LNCAP (cell line): ENCODE measurements at regions not wholly inside any gene's neighbourhood (a gene's known extent, or its start where the extent isn't known, plus 50 kb on each side); places are given as distances from the start of the nearest gene placed in this dataset.

Experiments
- CTCF ChIP-seq: fragments of 450-650 bp; IDR thresholded peaks from 2 replicates; pipeline ENCODE4 v1.5.1; 2017; ENCODE audit warnings: mild to moderate bottlenecking

GRCh38 chr9:106500171-106500570, 362.8 kb upstream of the ZNF462 start:
- TF ChIP-seq CTCF, result no peak

GRCh38 chr9:106502930-106503329, 360.0 kb upstream of the ZNF462 start:
- TF ChIP-seq CTCF, result no peak

- TF ChIP-seq CTCF, result no peak
Observed at GRCh38 chr9:106503759-106504158, 359.2 kb upstream of the ZNF462 start.

- no peak for TF ChIP-seq CTCF
Observed at GRCh38 chr9:106526716-106527204, 336.2 kb upstream of the ZNF462 start.

- TF ChIP-seq CTCF, result no peak
Observed at GRCh38 chr9:106528158-106528557, 334.8 kb upstream of the ZNF462 start.

GRCh38 chr9:106529616-106530015, 333.4 kb upstream of the ZNF462 start:
- TF ChIP-seq CTCF, result no peak

GRCh38 chr9:106531491-106531890, 331.5 kb upstream of the ZNF462 start:
- TF ChIP-seq CTCF, result no peak

- TF ChIP-seq CTCF, result no peak
Observed at GRCh38 chr9:106532306-106533015, 330.5 kb upstream of the ZNF462 start.
